GM12874 (cell line): ENCODE measurements at regions not wholly inside any gene's neighbourhood (a gene's known extent, or its start where the extent isn't known, plus 50 kb on each side); places are given as distances from the start of the nearest gene placed in this dataset.

Source experiments
- TF ChIP-seq, protein P1 (sequence below): IDR thresholded peaks from 2 replicates; pipeline ENCODE4 v1.5.1; 2011; ENCODE audit warnings: low read depth, mild to moderate bottlenecking, control low read depth, low read length, moderate library complexity; ENCODE audit not compliant: insufficient read depth

DNA sequence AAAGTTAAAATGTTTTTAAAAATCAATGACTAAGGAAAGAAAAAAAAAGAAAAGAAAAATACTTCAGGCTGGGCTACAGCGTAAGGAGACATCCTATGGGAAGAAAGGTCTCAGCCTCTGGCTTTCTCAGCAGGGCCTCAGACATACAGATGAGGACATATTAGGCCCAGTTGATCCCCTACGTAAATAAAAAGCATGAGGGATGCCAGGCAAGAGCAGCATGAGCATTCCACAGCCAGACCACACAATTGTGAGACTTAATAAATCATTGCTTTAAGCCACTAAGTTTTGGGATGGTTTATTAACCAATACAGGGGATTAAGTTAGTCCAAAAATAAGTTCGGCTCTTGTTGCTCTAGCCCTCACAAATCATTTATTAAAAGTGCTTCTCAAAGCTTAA, 394.1 kb upstream of the NECTIN3 start:
- TF ChIP-seq, protein P1, sequence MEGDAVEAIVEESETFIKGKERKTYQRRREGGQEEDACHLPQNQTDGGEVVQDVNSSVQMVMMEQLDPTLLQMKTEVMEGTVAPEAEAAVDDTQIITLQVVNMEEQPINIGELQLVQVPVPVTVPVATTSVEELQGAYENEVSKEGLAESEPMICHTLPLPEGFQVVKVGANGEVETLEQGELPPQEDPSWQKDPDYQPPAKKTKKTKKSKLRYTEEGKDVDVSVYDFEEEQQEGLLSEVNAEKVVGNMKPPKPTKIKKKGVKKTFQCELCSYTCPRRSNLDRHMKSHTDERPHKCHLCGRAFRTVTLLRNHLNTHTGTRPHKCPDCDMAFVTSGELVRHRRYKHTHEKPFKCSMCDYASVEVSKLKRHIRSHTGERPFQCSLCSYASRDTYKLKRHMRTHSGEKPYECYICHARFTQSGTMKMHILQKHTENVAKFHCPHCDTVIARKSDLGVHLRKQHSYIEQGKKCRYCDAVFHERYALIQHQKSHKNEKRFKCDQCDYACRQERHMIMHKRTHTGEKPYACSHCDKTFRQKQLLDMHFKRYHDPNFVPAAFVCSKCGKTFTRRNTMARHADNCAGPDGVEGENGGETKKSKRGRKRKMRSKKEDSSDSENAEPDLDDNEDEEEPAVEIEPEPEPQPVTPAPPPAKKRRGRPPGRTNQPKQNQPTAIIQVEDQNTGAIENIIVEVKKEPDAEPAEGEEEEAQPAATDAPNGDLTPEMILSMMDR = no peak

- TF ChIP-seq, protein P1 = no peak
Measured at GRCh38 chr3:110679285-110679684, 392.3 kb upstream of the NECTIN3 start.

DNA sequence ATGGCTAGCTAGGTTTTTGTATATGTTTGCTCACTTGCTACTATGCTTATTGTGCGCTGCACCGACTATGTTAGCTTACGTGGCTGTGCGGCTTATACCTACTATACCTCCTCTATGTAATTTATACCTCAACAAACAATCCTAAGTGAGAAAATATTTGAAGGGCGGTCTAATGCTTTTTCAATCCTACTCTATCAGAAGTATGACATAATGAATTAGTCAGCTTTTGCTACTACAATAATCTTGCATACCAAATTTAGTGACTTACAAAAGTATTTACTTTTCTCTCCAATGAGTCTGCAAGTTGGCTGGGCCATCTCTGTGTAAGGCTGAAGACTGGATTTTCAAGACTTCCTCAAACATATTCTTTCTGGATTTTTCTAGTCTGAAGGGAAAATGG, 391.2 kb upstream of the NECTIN3 start:
- TF ChIP-seq, protein P1 = no peak

GRCh38 chr3:110684466-110684865, 387.1 kb upstream of the NECTIN3 start:
- TF ChIP-seq, protein P1 = no peak

DNA sequence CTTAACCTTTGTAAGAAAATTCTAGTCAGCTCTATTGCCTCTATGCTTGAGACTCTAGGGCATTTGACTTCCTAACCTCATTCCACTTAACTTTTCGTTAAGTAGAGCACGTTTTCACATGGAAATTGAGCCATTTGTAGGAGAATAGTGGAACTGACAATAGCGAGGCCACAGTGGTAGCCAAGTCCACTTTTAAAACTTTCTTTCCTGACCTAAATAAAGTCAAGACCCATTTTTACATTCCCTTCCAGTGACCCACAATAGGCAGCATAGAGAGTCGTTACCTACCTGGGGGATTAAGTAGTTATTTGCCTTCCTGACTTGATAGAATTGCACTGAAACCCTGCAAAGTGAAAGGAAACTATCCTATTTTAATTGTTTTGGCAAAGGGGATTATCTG, 386.0 kb upstream of the NECTIN3 start:
- TF ChIP-seq, protein P1 = no peak

- TF ChIP-seq, protein P1 = no peak
Measured at GRCh38 chr3:110686701-110687100, 384.9 kb upstream of the NECTIN3 start.

- TF ChIP-seq, protein P1 = no peak
Measured at GRCh38 chr3:110687138-110687537, 384.5 kb upstream of the NECTIN3 start.

DNA sequence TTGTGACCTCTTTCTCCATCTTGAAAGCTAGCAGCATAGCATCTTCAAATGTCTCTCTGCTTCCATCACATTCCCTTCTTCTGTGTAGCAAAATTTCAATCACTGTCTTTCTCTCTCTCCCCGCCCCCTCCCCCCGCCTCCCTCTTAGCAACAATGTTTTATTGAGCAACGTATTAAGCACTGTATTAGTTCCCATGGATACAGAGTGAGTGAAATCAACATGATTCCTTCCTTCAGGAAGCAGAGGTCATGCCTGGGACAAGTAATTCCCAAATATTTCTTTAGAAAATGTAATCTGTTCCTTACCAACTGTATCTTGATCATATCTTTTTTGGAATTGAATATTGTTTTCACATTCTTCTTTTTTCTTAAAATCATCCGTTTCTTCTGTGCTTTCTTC, 373.7 kb upstream of the NECTIN3 start:
- TF ChIP-seq, protein P1 = no peak
